ENCODE measurements at regions not wholly inside any gene's neighbourhood (a gene's known extent, or its start where the extent isn't known, plus 50 kb on each side); places are given as distances from the start of the nearest gene placed in this dataset.

DNA sequence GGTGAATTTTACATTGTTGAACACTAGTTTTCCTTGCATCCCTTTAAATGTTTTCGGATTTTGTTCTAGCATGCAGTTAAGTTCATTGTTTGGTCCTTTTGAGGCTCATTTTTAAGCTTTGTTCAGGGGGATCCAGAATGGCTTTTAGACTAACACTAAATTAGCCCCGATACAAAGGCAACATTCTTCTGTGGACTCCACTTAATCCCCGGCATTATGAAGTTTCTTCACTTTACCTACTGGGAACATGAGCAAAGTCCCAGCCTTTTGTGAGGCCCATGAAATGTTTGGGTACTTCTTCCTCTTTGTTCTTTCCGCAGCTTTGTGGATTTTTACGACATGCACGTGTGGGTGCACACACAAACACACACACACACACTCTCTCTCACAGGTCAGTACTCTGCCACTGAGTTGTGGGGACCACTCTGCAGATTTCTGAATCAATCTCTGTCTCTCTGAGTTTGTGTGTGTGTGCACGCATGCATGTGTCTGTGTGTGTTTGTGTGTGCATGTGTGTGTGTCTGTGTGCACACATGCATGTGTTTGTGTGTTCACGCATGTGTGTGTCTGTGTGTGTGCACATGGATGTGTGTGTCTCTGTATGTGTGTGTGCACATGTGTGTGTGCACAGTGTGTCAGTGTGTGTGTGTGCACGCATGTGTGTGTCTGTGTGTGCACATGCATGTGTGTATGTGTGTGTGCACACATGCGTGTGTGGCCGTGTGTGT, 240.4 kb upstream of the TNRC6C start:
- POLR2A ChIA-PET = no interaction called here
- CTCF ChIA-PET = no interaction called here
- TF ChIP-seq CTCF (IDR thresholded peaks at IDR 0.05; ENCODE audit: control extremely low read depth, extremely low read depth, low read depth, missing control alignments) = no peak
- DNase-seq (ENCODE audit: extremely low spot score) = no peak

GRCh38 chr17:77718669-77718961, 239.9 kb upstream of the TNRC6C start:
- POLR2A ChIA-PET = no interaction called here
- CTCF ChIA-PET = no interaction called here
- no peak for DNase-seq (ENCODE audit: extremely low spot score)
- TF ChIP-seq CTCF (IDR thresholded peaks at IDR 0.05; ENCODE audit: control extremely low read depth, extremely low read depth, low read depth, missing control alignments) = no peak

- TF ChIP-seq CTCF (IDR thresholded peaks at IDR 0.05; ENCODE audit: control extremely low read depth, extremely low read depth, low read depth, missing control alignments) = no peak
- POLR2A ChIA-PET = no interaction called here
- CTCF ChIA-PET = no interaction called here
- DNase-seq (ENCODE audit: extremely low spot score) = no peak
Measured at GRCh38 chr17:77719806-77720205, 238.7 kb upstream of the TNRC6C start.

GRCh38 chr17:77720946-77721845, 237.3 kb upstream of the TNRC6C start:
- TF ChIP-seq CTCF (IDR thresholded peaks at IDR 0.05; ENCODE audit: control extremely low read depth, extremely low read depth, low read depth, missing control alignments) = no peak
- no peak for DNase-seq (ENCODE audit: extremely low spot score)
- ChIA-PET POLR2A (interaction anchor here (0.5 kb wide), 1 partner anchor 25 kb away, joined by 5 read pairs; no protein-coding TSS in a partner anchor), CTCF (no interaction called here)

GRCh38 chr17:77721846-77722160, 236.7 kb upstream of the TNRC6C start:
- no peak for TF ChIP-seq CTCF (IDR thresholded peaks at IDR 0.05; ENCODE audit: control extremely low read depth, extremely low read depth, low read depth, missing control alignments)
- ChIA-PET POLR2A (no interaction called here), CTCF (no interaction called here)
- no peak for DNase-seq (ENCODE audit: extremely low spot score)

DNA sequence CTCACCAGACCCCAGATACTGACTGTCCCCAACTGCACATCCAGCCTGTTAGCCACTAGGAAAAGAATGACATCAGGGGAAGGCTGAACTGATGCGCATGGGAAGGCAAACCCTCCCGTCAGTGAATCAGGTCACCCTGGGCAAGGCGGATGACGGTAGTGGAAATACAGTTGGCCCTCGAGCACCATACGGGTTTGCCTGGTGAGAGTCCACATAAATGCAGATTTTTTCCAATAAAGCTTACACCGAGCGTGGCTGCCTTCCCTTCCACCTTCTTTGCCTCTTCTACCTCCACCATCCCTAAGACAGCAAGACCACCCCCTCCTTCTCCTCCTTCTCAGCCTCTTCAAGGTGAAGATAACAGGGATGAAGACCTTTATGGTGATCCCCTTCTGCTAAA, 236.1 kb upstream of the TNRC6C start:
- DNase-seq (ENCODE audit: extremely low spot score) = no peak
- CTCF ChIA-PET = no interaction called here
- no peak for TF ChIP-seq CTCF (IDR thresholded peaks at IDR 0.05; ENCODE audit: control extremely low read depth, extremely low read depth, low read depth, missing control alignments)
- POLR2A ChIA-PET = no interaction called here
